ENCODE measurements at regions not wholly inside any gene's neighbourhood (a gene's known extent, or its start where the extent isn't known, plus 50 kb on each side); places are given as distances from the start of the nearest gene placed in this dataset.

DNA sequence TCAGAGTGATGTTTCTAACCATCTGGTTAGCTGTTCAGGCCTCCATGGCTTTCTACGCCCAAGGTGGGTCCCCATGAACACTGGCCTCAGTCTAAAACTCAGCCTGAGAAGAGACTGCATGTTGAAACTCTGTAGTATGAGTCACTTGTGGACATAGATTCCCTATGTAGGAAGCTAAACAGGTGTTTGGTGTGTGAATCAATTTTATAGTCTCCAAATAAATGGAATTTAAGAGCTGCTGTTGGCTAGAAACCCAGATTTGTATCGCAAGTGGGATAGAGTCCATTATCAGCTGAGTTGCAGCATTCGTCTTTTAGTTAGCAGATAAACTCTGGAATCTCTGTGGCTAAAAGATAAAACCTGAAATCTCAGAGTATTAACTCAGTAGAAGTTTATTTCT lies 131.4 kb downstream of the KCNS3 start:
- Histone ChIP-seq H4K20me1 (ENCODE audit: control insufficient read depth, insufficient read depth, low read length, poor library complexity, severe bottlenecking) (no peaks in the 10 kb centered on the region), H3K4me3 (ENCODE audit: control extremely low read depth in 1 of 5, extremely low read depth in 1 of 5, insufficient read depth in 1 of 5, low read depth in 2 of 5, low read length in 4 of 5) (no peak overlapping the region), H3K27ac (ENCODE audit: low read length in 2 of 2) (no peak overlapping the region), H3K4me2 (replicated peaks; ENCODE audit: low read depth, low read length, poor library complexity, severe bottlenecking) (no peak overlapping the region), H2AFZ (ENCODE audit: insufficient read depth, low read depth, low read length, poor library complexity, severe bottlenecking) (no peak overlapping the region), H3K9me3 (ENCODE audit: control extremely low read depth in 1 of 3, control insufficient read depth in 2 of 3, insufficient read depth in 1 of 3, low read length in 2 of 3) (no peaks in the 10 kb centered on the region), H3K9ac (ENCODE audit: low read length) (no peak overlapping the region), H3K36me3 (replicated peaks in 1 of 2; ENCODE audit: control extremely low read depth in 1 of 2, control insufficient read depth in 1 of 2, extremely low read depth in 1 of 2, insufficient read depth in 2 of 2, low read length in 1 of 2) (no peaks in the 10 kb centered on the region), H3K79me2 (ENCODE audit: control insufficient read depth, insufficient read depth, low read length) (no peaks in the 10 kb centered on the region), H3K4me1 (ENCODE audit: control insufficient read depth in 2 of 2, insufficient read depth in 2 of 2, low read length in 2 of 2) (no peaks in the 10 kb centered on the region), H3K27me3 (replicated peaks in 1 of 4; ENCODE audit: control extremely low read depth in 1 of 4, control insufficient read depth in 3 of 4, insufficient read depth in 4 of 4, low read length in 3 of 4) (no peaks in the 10 kb centered on the region)
- H3K9me3 Mint-ChIP-seq (ENCODE audit: insufficient read depth), result peaks cover 5% of the 10 kb centered on the region
- 93% methylated on average over 3 of the region's 3 CpGs for WGBS (ENCODE audit: insufficient coverage)
- H3K27ac Mint-ChIP-seq, result no peak overlapping the region
- H3K4me1 Mint-ChIP-seq, result no peaks in the 10 kb centered on the region
- ChIA-PET POLR2A (no interaction called here), CTCF (no interaction called here)
- ATAC-seq (ENCODE audit: low read depth) (no peak), DNase-seq (no peak)
- intact Hi-C loops (cut with micrococcal nuclease), result no loop called here
- no peak overlapping the region for H3K4me3 Mint-ChIP-seq
- peaks cover 3% of the 10 kb centered on the region for H3K27me3 Mint-ChIP-seq
- TF ChIP-seq EZH2 (IDR thresholded peaks at IDR 0.05; ENCODE audit: borderline replicate concordance, insufficient read depth, low read depth, low read length, poor library complexity, severe bottlenecking), result no peak
- TF ChIP-seq CTCF (IDR thresholded peaks at IDR 0.05), result no peak

- no peak overlapping the region for H3K27ac Mint-ChIP-seq
- no CpG with 5 or more reads among the region's 1 CpG for WGBS (ENCODE audit: insufficient coverage)
- Histone ChIP-seq H3K79me2 (ENCODE audit: control insufficient read depth, insufficient read depth, low read length) (no peaks in the 10 kb centered on the region), H3K4me1 (ENCODE audit: control insufficient read depth in 2 of 2, insufficient read depth in 2 of 2, low read length in 2 of 2) (no peaks in the 10 kb centered on the region), H3K27me3 (replicated peaks in 1 of 4; ENCODE audit: control extremely low read depth in 1 of 4, control insufficient read depth in 3 of 4, insufficient read depth in 4 of 4, low read length in 3 of 4) (peaks cover 0 to 3% (median 0%) of the 10 kb centered on the region in 4 experiments), H3K36me3 (replicated peaks in 1 of 2; ENCODE audit: control extremely low read depth in 1 of 2, control insufficient read depth in 1 of 2, extremely low read depth in 1 of 2, insufficient read depth in 2 of 2, low read length in 1 of 2) (no peaks in the 10 kb centered on the region), H2AFZ (ENCODE audit: insufficient read depth, low read depth, low read length, poor library complexity, severe bottlenecking) (no peak overlapping the region), H3K9ac (ENCODE audit: low read length) (no peak overlapping the region), H3K4me3 (ENCODE audit: control extremely low read depth in 1 of 5, extremely low read depth in 1 of 5, insufficient read depth in 1 of 5, low read depth in 2 of 5, low read length in 4 of 5) (no peak overlapping the region), H3K4me2 (replicated peaks; ENCODE audit: low read depth, low read length, poor library complexity, severe bottlenecking) (no peak overlapping the region), H3K27ac (ENCODE audit: low read length in 2 of 2) (no peak overlapping the region), H3K9me3 (ENCODE audit: control extremely low read depth in 1 of 3, control insufficient read depth in 2 of 3, insufficient read depth in 1 of 3, low read length in 2 of 3) (peaks cover 0 to 6% (median 2%) of the 10 kb centered on the region in 3 donors), H4K20me1 (ENCODE audit: control insufficient read depth, insufficient read depth, low read length, poor library complexity, severe bottlenecking) (no peaks in the 10 kb centered on the region)
- H3K4me1 Mint-ChIP-seq, result no peaks in the 10 kb centered on the region
- H3K9me3 Mint-ChIP-seq (ENCODE audit: insufficient read depth), result peaks cover 3% of the 10 kb centered on the region
- H3K27me3 Mint-ChIP-seq, result peaks cover 13% of the 10 kb centered on the region
- POLR2A ChIA-PET, result no interaction called here
- ATAC-seq (ENCODE audit: low read depth) (no peak), DNase-seq (no peak)
- no peak overlapping the region for H3K4me3 Mint-ChIP-seq
- CTCF ChIA-PET, result no interaction called here
- intact Hi-C loops (cut with micrococcal nuclease), result no loop called here
- TF ChIP-seq CTCF (IDR thresholded peaks at IDR 0.05) (no peak), EZH2 (IDR thresholded peaks at IDR 0.05; ENCODE audit: borderline replicate concordance, insufficient read depth, low read depth, low read length, poor library complexity, severe bottlenecking) (no peak)
Measured at GRCh38 chr2:18005411-18005810, 126.9 kb downstream of the KCNS3 start.

All from B cell (primary cell).